ENCODE measurements at regions not wholly inside any gene's neighbourhood (a gene's known extent, or its start where the extent isn't known, plus 50 kb on each side); places are given as distances from the start of the nearest gene placed in this dataset.

DNA sequence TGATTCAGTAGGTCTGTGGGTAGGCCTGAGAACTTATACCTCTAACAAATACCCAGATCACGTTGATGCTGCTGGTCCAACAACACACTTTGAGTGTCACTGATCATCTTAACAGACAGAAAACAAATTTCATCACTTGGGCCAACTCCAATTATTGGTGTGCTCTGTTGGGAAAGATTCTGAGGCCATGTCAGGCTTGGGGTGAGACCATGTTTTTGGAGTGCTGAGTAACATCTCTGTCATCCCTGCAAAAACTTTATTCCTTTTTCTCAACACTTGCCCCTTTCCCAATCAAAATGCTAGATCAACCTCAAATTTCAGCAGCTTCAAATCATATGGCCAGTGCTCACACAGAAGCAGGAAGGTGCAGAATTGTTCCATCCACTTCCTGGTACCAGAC, 108.8 kb upstream of the TENT5A start:
- Histone ChIP-seq H3K9me3 (ENCODE audit: control insufficient read depth, insufficient read depth, low read length) (no peaks in the 10 kb centered on the region), H3K27me3 (ENCODE audit: control insufficient read depth, insufficient read depth, low read length) (no peaks in the 10 kb centered on the region), H3K36me3 (ENCODE audit: control insufficient read depth, insufficient read depth, low read length) (no peaks in the 10 kb centered on the region), H3K9ac (ENCODE audit: low read depth, low read length) (no peak overlapping the region), H3K4me1 (ENCODE audit: control insufficient read depth, insufficient read depth, low read length) (peaks cover 7% of the 10 kb centered on the region), H3K4me3 (ENCODE audit: low read depth, low read length) (no peak overlapping the region), H3K27ac (ENCODE audit: low read depth, low read length) (no peak overlapping the region)

DNA sequence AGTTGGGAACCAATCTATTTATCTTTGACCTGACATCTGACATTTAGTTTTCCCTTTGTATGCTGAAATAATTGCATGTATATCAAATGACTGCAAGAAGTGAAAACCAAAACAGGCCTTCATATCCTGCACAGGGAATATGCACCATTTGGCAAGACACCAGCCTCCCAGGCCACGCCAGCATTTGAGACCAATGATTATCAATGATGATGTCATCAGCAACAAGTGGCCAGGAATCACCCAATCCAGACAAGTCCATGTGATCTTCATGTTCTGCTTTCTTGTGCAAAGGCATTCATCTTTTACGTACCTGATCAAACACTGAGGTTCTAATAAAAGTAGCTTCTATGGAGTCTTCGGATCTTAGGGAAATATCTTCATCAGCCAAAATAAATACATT, 107.4 kb upstream of the TENT5A start:
- H3K27ac ChIP-seq (ENCODE audit: low read depth, low read length), result no peak overlapping the region
- no peaks in the 10 kb centered on the region for H3K27me3 ChIP-seq (ENCODE audit: control insufficient read depth, insufficient read depth, low read length)
- H3K9ac ChIP-seq (ENCODE audit: low read depth, low read length), result no peak overlapping the region
- H3K9me3 ChIP-seq (ENCODE audit: control insufficient read depth, insufficient read depth, low read length), result no peaks in the 10 kb centered on the region
- H3K36me3 ChIP-seq (ENCODE audit: control insufficient read depth, insufficient read depth, low read length), result no peaks in the 10 kb centered on the region
- H3K4me1 ChIP-seq (ENCODE audit: control insufficient read depth, insufficient read depth, low read length), result peaks cover 7% of the 10 kb centered on the region
- H3K4me3 ChIP-seq (ENCODE audit: low read depth, low read length), result no peak overlapping the region

DNA sequence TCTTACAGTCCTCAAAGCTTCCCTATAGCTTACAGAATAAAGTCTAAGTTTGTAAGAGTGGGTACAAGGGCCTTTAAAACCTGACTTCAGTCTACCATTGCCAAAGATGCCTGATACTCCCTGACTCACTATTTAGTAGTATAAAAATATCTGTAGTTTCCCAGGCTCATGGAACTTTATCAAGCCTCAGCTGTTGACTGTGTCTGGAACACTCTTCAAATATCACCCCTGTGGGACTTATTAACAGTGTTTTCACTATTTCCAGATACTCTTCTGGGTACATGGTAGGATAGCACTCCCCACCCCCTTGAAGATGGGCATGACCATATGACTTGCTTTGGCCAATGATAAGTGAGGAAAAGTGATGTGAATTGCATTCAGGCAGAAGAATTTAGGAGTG, 105.3 kb upstream of the TENT5A start:
- no peaks in the 10 kb centered on the region for H3K9me3 ChIP-seq (ENCODE audit: control insufficient read depth, insufficient read depth, low read length)
- no peak overlapping the region for H3K9ac ChIP-seq (ENCODE audit: low read depth, low read length)
- H3K4me3 ChIP-seq (ENCODE audit: low read depth, low read length), result no peak overlapping the region
- H3K4me1 ChIP-seq (ENCODE audit: control insufficient read depth, insufficient read depth, low read length), result no peaks in the 10 kb centered on the region
- H3K36me3 ChIP-seq (ENCODE audit: control insufficient read depth, insufficient read depth, low read length), result no peaks in the 10 kb centered on the region
- no peaks in the 10 kb centered on the region for H3K27me3 ChIP-seq (ENCODE audit: control insufficient read depth, insufficient read depth, low read length)
- no peak overlapping the region for H3K27ac ChIP-seq (ENCODE audit: low read depth, low read length)

DNA sequence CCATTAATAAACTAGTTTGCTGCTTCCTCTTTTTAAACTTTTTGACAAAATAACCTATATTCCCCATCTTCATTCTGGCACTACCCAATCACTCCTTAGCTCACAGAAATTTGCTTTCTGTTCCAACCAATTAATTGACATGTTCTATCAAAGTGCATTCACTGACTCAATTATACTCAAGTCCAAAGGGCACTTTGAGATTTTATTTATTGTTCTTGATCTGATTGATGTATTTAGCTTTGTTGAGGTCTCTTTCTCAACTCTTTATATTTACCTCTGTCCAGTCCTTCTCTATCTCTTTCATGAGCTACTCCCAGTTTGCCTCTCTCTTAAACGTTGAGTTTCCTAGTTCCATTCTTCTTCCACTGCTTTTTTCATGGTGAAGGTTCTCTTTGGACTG, 104.4 kb upstream of the TENT5A start:
- Histone ChIP-seq H3K9me3 (ENCODE audit: control insufficient read depth, insufficient read depth, low read length) (no peaks in the 10 kb centered on the region), H3K9ac (ENCODE audit: low read depth, low read length) (no peak overlapping the region), H3K4me3 (ENCODE audit: low read depth, low read length) (no peak overlapping the region), H3K4me1 (ENCODE audit: control insufficient read depth, insufficient read depth, low read length) (no peaks in the 10 kb centered on the region), H3K27me3 (ENCODE audit: control insufficient read depth, insufficient read depth, low read length) (no peaks in the 10 kb centered on the region), H3K27ac (ENCODE audit: low read depth, low read length) (no peak overlapping the region), H3K36me3 (ENCODE audit: control insufficient read depth, insufficient read depth, low read length) (no peaks in the 10 kb centered on the region)

DNA sequence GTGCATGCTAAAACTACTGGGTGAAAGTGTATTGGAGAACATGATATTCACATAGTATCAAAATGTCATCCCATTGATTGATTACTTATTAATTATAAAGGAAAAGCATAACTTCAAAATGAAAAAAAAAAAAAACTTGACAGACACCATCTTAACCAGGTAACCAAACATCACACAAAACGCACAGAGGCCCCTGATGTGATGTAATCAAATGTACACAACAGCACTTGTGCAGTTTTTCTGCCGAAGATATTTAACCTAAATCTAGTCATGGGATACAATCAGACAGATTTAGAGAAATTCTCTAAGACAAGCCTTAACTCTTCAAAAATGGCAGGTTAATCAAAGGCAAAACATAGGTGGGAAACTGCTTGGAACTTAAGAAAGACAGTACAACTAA, 102.0 kb upstream of the TENT5A start:
- Histone ChIP-seq H3K27me3 (ENCODE audit: control insufficient read depth, insufficient read depth, low read length) (no peaks in the 10 kb centered on the region), H3K9ac (ENCODE audit: low read depth, low read length) (no peak overlapping the region), H3K27ac (ENCODE audit: low read depth, low read length) (no peak overlapping the region), H3K36me3 (ENCODE audit: control insufficient read depth, insufficient read depth, low read length) (no peaks in the 10 kb centered on the region), H3K4me1 (ENCODE audit: control insufficient read depth, insufficient read depth, low read length) (no peaks in the 10 kb centered on the region), H3K4me3 (ENCODE audit: low read depth, low read length) (no peak overlapping the region), H3K9me3 (ENCODE audit: control insufficient read depth, insufficient read depth, low read length) (no peaks in the 10 kb centered on the region)

DNA sequence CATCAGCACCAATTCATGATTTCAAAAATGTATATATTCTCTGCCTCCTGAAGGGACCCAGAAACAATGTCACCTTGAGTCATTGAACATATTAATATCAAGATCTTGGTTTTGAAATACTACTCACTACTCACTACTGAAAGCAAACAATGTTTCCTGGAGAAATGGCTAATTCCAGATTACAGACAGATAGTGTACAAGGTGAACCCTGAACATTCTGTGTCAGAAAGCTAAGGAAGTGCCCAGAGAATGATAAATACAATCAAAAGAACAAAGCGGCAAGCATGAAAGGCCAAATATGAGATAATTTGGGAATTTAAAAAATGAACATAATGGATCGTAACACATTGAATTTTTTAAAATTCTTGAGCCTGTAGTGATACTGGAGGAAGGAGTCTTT, 101.5 kb upstream of the TENT5A start:
- H3K4me3 ChIP-seq (ENCODE audit: low read depth, low read length), result no peak overlapping the region
- H3K27ac ChIP-seq (ENCODE audit: low read depth, low read length), result no peak overlapping the region
- no peaks in the 10 kb centered on the region for H3K4me1 ChIP-seq (ENCODE audit: control insufficient read depth, insufficient read depth, low read length)
- no peak overlapping the region for H3K9ac ChIP-seq (ENCODE audit: low read depth, low read length)
- H3K9me3 ChIP-seq (ENCODE audit: control insufficient read depth, insufficient read depth, low read length), result no peaks in the 10 kb centered on the region
- H3K27me3 ChIP-seq (ENCODE audit: control insufficient read depth, insufficient read depth, low read length), result no peaks in the 10 kb centered on the region
- H3K36me3 ChIP-seq (ENCODE audit: control insufficient read depth, insufficient read depth, low read length), result no peaks in the 10 kb centered on the region

DNA sequence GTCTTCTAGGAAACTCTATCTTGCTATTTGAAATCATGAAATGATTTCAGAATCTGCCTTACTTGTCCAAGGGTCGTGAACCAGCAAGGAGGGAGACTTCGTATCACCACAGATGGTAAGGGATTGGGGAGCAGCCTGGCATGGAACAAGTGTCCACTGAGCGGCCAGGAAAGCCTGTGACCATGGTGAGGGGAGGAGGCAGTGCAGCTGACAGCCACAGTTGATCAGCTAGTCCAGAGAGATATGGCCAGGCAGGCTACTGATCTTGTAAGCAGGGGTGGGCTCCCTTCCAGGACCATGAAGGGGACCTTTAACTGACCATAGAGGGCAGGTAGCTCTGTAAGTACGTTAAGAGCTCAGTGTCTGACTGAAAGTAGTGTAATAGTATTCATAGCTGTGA, 96.8 kb upstream of the TENT5A start:
- Histone ChIP-seq H3K4me3 (ENCODE audit: low read depth, low read length) (no peak overlapping the region), H3K9me3 (ENCODE audit: control insufficient read depth, insufficient read depth, low read length) (no peaks in the 10 kb centered on the region), H3K4me1 (ENCODE audit: control insufficient read depth, insufficient read depth, low read length) (no peaks in the 10 kb centered on the region)

DNA sequence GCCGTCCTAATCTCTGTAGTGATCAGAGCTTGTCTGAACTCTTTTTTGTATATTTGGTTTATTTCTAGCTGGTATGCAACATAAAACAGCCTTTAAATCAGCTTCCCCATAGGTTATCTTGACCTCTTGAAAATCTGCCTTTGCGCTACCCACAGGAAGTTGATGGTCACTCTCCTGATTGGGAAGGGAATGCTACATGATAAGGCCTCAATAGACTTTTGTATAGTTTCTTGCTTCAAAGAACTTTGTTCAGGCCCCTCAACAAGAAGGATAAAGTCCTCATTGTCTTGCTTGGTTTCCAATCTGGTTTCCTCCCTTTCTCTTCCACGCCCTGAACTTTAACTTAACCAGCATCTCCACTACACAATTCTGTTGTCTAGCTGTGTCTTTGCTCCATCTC, 95.4 kb upstream of the TENT5A start:
- H3K27ac ChIP-seq (ENCODE audit: low read depth, low read length), result no peak overlapping the region
- no peaks in the 10 kb centered on the region for H3K4me1 ChIP-seq (ENCODE audit: control insufficient read depth, insufficient read depth, low read length)
- H3K27me3 ChIP-seq (ENCODE audit: control insufficient read depth, insufficient read depth, low read length), result no peaks in the 10 kb centered on the region
- no peak overlapping the region for H3K9ac ChIP-seq (ENCODE audit: low read depth, low read length)
- no peaks in the 10 kb centered on the region for H3K9me3 ChIP-seq (ENCODE audit: control insufficient read depth, insufficient read depth, low read length)
- no peak overlapping the region for H3K4me3 ChIP-seq (ENCODE audit: low read depth, low read length)
- no peaks in the 10 kb centered on the region for H3K36me3 ChIP-seq (ENCODE audit: control insufficient read depth, insufficient read depth, low read length)

More for the DNA sequence above, 96.8 kb upstream of the TENT5A start:
- no peaks in the 10 kb centered on the region for H3K27me3 ChIP-seq (ENCODE audit: control insufficient read depth, insufficient read depth, low read length)
- H3K9ac ChIP-seq (ENCODE audit: low read depth, low read length), result no peak overlapping the region
- H3K36me3 ChIP-seq (ENCODE audit: control insufficient read depth, insufficient read depth, low read length), result no peaks in the 10 kb centered on the region
- no peak overlapping the region for H3K27ac ChIP-seq (ENCODE audit: low read depth, low read length)

DNA sequence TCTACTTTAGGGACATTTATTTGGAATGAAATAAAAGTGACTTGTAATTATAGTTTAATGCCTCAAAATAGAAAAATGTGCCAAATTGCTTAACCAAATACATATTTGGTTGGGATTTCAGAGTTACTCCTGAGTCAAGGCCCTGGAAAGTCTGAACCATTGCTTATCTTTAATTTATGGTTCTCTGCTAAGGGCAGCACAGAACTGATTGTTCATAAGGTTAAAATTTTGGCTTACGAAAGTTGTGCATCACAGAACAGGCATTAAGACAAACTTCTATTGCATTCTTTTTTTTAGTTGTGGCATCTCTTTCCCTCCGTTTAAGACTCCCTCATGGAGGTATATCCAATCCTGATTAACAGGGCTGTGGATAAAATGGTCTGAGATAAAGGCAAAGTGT, 92.2 kb upstream of the TENT5A start:
- Histone ChIP-seq H3K4me1 (ENCODE audit: control insufficient read depth, insufficient read depth, low read length) (no peaks in the 10 kb centered on the region), H3K9ac (ENCODE audit: low read depth, low read length) (no peak overlapping the region), H3K27ac (ENCODE audit: low read depth, low read length) (no peak overlapping the region), H3K4me3 (ENCODE audit: low read depth, low read length) (no peak overlapping the region), H3K36me3 (ENCODE audit: control insufficient read depth, insufficient read depth, low read length) (no peaks in the 10 kb centered on the region), H3K27me3 (ENCODE audit: control insufficient read depth, insufficient read depth, low read length) (no peaks in the 10 kb centered on the region), H3K9me3 (ENCODE audit: control insufficient read depth, insufficient read depth, low read length) (no peaks in the 10 kb centered on the region)

DNA sequence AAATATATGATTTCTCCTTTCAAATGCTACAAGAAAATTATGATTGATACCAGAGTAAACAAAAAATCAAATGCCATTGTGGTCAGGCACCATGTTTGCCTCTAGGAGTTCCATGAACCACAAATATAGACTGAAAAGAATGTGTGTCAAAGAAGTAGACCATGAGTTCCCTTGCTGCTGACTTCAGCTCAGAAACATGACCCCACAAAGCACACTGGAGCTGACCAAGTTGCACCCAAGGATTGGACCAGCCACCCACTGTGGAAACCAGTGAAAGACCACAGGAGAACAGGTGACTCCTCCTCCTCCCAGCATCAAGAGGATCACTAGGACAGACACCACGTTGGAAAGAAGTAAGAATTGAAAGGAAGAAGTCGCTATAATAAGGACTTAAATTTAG, 90.8 kb upstream of the TENT5A start:
- H3K27ac ChIP-seq (ENCODE audit: low read depth, low read length), result no peak overlapping the region
- H3K36me3 ChIP-seq (ENCODE audit: control insufficient read depth, insufficient read depth, low read length), result no peaks in the 10 kb centered on the region
- H3K9ac ChIP-seq (ENCODE audit: low read depth, low read length), result no peak overlapping the region
- H3K9me3 ChIP-seq (ENCODE audit: control insufficient read depth, insufficient read depth, low read length), result no peaks in the 10 kb centered on the region
- no peaks in the 10 kb centered on the region for H3K27me3 ChIP-seq (ENCODE audit: control insufficient read depth, insufficient read depth, low read length)
- H3K4me1 ChIP-seq (ENCODE audit: control insufficient read depth, insufficient read depth, low read length), result no peaks in the 10 kb centered on the region
- H3K4me3 ChIP-seq (ENCODE audit: low read depth, low read length), result no peak overlapping the region

DNA sequence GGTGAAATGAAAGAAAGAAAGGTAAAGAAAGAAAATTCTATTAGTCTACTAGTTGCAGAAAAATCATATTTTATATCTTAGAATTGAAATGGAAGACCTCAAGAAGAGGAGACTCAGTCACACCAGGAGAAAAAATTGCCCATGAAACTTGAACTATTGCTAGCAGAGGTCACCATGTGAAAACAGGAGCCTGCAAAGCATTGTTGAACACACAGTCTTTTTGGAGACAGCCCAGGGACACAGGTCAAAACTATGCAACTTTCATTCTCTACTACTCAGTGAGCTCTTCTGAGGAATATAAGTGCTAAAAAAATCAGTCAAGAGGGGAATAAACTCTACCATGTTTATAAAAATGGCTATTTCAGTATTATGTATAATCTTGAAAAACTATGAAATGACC, 89.8 kb upstream of the TENT5A start:
- no peaks in the 10 kb centered on the region for H3K36me3 ChIP-seq (ENCODE audit: control insufficient read depth, insufficient read depth, low read length)
- H3K9me3 ChIP-seq (ENCODE audit: control insufficient read depth, insufficient read depth, low read length), result no peaks in the 10 kb centered on the region
- H3K27me3 ChIP-seq (ENCODE audit: control insufficient read depth, insufficient read depth, low read length), result no peaks in the 10 kb centered on the region
- no peak overlapping the region for H3K27ac ChIP-seq (ENCODE audit: low read depth, low read length)
- H3K9ac ChIP-seq (ENCODE audit: low read depth, low read length), result no peak overlapping the region
- H3K4me1 ChIP-seq (ENCODE audit: control insufficient read depth, insufficient read depth, low read length), result no peaks in the 10 kb centered on the region
- no peak overlapping the region for H3K4me3 ChIP-seq (ENCODE audit: low read depth, low read length)

DNA sequence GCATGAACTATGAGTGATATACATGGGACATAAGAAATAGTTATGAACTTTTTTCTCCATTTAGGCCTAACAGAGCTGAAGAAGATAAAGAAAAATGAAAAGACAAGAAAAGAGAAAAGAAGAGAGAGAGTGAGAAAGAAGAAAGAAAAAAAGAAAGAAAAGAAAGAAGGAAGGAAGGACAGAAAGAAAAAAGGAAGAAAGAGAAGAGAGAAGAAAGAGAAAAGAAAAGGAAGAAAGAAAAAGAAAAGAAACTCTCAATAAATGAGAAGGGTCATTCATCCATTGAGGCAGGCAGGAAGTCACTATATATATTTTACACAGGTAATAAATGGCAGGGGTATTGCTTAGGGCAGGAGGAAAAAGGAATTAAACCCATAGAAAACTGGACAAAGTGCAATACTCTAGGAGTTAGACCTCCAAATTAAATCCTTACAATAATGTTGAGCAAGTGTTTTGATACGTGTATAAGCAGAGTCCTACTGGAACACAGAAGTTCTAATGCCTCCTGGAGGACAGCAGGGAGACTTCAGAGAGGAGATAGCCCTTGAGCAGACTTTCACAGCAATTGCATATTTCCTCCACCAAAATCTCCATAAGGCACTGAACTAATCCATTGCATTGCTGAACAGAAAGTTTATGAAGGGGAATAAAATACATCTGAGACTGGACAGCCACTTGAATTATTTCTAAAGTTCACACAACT, 86.4 kb upstream of the TENT5A start:
- H3K9me3 ChIP-seq (ENCODE audit: control insufficient read depth, insufficient read depth, low read length), result no peaks in the 10 kb centered on the region
- no peak overlapping the region for H3K4me3 ChIP-seq (ENCODE audit: low read depth, low read length)
- no peaks in the 10 kb centered on the region for H3K27me3 ChIP-seq (ENCODE audit: control insufficient read depth, insufficient read depth, low read length)
- no peaks in the 10 kb centered on the region for H3K36me3 ChIP-seq (ENCODE audit: control insufficient read depth, insufficient read depth, low read length)
- H3K4me1 ChIP-seq (ENCODE audit: control insufficient read depth, insufficient read depth, low read length), result no peaks in the 10 kb centered on the region
- no peak overlapping the region for H3K27ac ChIP-seq (ENCODE audit: low read depth, low read length)
- H3K9ac ChIP-seq (ENCODE audit: low read depth, low read length), result no peak overlapping the region
